ENCODE measurements at regions not wholly inside any gene's neighbourhood (a gene's known extent, or its start where the extent isn't known, plus 50 kb on each side); places are given as distances from the start of the nearest gene placed in this dataset.

- TF ChIP-seq CTCF (IDR thresholded peaks at IDR 0.05) (no peak), POLR2A (IDR thresholded peaks at IDR 0.05) (no peak)
Measured at GRCh38 chr13:104799152-104799551, 1732.9 kb upstream of the SLC10A2 start.
